PC-3 (cell line): ENCODE measurements at regions not wholly inside any gene's neighbourhood (a gene's known extent, or its start where the extent isn't known, plus 50 kb on each side); places are given as distances from the start of the nearest gene placed in this dataset.
A peak's percentile ranks its signal among the peaks of the same experiment; 100 is the strongest.

Source experiments
- ATAC-seq: fragments of 200-7000 bp; cut with Tn5 transposase; 2 replicates; pipeline ENCODE4 v1.9.1; 2020; ENCODE audit warnings: mild to moderate bottlenecking, moderate library complexity
- BruUV-seq: library from RNA; stranded (reverse); fragments of 400-500 nt; replicated peaks from 2 replicates; lab custom pipeline; 2021; lab: Mats Ljungman, UMichigan
- CTCF ChIA-PET: fragments of 300-600 bp; sonication (Branson Sonifier 250); formaldehyde crosslinking; loops from one replicate; lab custom pipeline; 2022; ENCODE audit warnings: antibody characterized with exemption; lab: Charles Lee
- POLR2A ChIA-PET: fragments of 300-600 bp; sonication (Branson Sonifier 250); formaldehyde crosslinking; loops from one replicate; lab custom pipeline; 2022; ENCODE audit warnings: antibody characterized with exemption; ENCODE audit not compliant: unreplicated experiment; lab: Charles Lee
- DNase-seq: peaks from one replicate; pipeline ENCODE4 v3.0.0-alpha.2; 2015
- H2AFZ ChIP-seq: fragments of 300-600 bp; sonication (generic); 2 replicates; pipeline ENCODE4 v1.6.0; 2016; ENCODE audit warnings: antibody characterized with exemption, low read length
- H3F3A ChIP-seq: fragments of 300-600 bp; sonication (generic); one replicate; pipeline ENCODE4 v1.6.0; 2017; ENCODE audit warnings: antibody characterized with exemption, low read length, control low read depth, mild to moderate bottlenecking; ENCODE audit not compliant: unreplicated experiment
- H3K27ac ChIP-seq: fragments of 300-600 bp; sonication (generic); 2 replicates; pipeline ENCODE4 v1.5.1; 2016; ENCODE audit warnings: mild to moderate bottlenecking, low read length
- H3K27me3 ChIP-seq: fragments of 300-600 bp; sonication (generic); 2 replicates; pipeline ENCODE4 v1.6.1; 2016; ENCODE audit warnings: low read length, mixed read lengths
- H3K36me3 ChIP-seq: fragments of 300-600 bp; sonication (generic); 2 replicates; pipeline ENCODE4 v1.6.1; 2016; ENCODE audit warnings: low read depth, mixed run types, low read length, mixed read lengths
- H3K4me1 ChIP-seq: fragments of 300-600 bp; sonication (generic); 2 replicates; pipeline ENCODE4 v1.5.1; 2016; ENCODE audit warnings: low read length; ENCODE audit not compliant: insufficient read depth
- H3K4me2 ChIP-seq: fragments of 300-600 bp; sonication (generic); 2 replicates; pipeline ENCODE4 v1.6.0; 2016; ENCODE audit warnings: low read length
- H3K4me3 ChIP-seq: fragments of 300-600 bp; sonication (generic); 2 replicates; pipeline ENCODE4 v1.5.1; 2016; ENCODE audit warnings: mild to moderate bottlenecking, low read length, mixed read lengths
- H3K79me2 ChIP-seq: fragments of 300-600 bp; sonication (generic); 2 replicates; pipeline ENCODE4 v1.6.1; 2017; ENCODE audit warnings: low read length, mixed read lengths
- H3K9ac ChIP-seq: fragments of 300-600 bp; sonication (generic); 2 replicates; pipeline ENCODE4 v1.6.0; 2016; ENCODE audit warnings: mild to moderate bottlenecking, low read length
- H3K9me2 ChIP-seq: fragments of 300-600 bp; sonication (generic); replicated peaks from 2 replicates; pipeline ENCODE4 v1.6.1; 2016; ENCODE audit warnings: mixed run types, low read length, mixed read lengths
- H3K9me3 ChIP-seq: fragments of 300-600 bp; sonication (generic); 2 replicates; pipeline ENCODE4 v1.6.1; 2016; ENCODE audit warnings: low read length, mixed read lengths
- H4K20me1 ChIP-seq: fragments of 300-600 bp; sonication (generic); 2 replicates; pipeline ENCODE4 v1.6.1; 2016; ENCODE audit warnings: low read length, mixed read lengths
- EZH2 ChIP-seq: fragments of 300-600 bp; sonication (generic); IDR thresholded peaks from one replicate; pipeline ENCODE4 v1.6.1; 2017; ENCODE audit warnings: antibody characterized with exemption, mild to moderate bottlenecking, low read length; ENCODE audit not compliant: unreplicated experiment
- EZH2phosphoT487 ChIP-seq: fragments of 300-600 bp; sonication (generic); IDR thresholded peaks from 2 replicates; pipeline ENCODE4 v1.6.1; 2018; ENCODE audit warnings: mild to moderate bottlenecking, antibody characterized with exemption, low read length, borderline replicate concordance
- intact Hi-C: fragments of 100-400 bp; cut with micrococcal nuclease; formaldehyde crosslinking; loops from 2 replicates; pipeline ENCODE4 v1.9.0; 2023
- TF ChIP-seq, protein P1 (sequence below): fragments of 300-600 bp; sonication (generic); conservative IDR thresholded peaks from 2 replicates; pipeline ENCODE4 v1.5.1; 2017; ENCODE audit warnings: antibody characterized with exemption, low read depth, mild to moderate bottlenecking, low read length

DNA sequence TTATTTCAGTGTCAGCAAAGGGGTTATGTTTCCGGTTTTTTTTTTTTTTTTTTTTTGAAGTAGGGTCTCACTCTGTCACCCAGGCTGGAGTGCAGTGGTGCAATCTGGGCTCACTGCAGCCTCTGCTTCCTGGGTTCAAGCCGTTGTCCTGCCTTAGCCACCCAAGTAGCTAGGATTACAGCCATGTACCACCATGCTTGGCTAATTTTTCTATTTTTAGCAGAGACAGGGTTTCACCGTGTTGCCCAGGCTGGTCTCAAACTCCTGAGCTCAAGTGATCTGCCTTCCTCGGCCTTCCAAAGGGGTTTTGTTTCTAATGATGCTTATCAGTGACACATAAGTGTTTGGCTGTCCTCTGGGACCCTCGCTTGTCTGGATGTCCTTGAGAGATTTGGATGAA lies 235.7 kb upstream of the C2CD4B start:
- no peak for ATAC-seq
- intact Hi-C loops, result no loop called here
- H4K20me1 ChIP-seq, result no peaks in the 10 kb centered on the region
- peaks cover 7% of the 10 kb centered on the region for H3K4me1 ChIP-seq
- H3K79me2 ChIP-seq, result no peaks in the 10 kb centered on the region
- H3K27me3 ChIP-seq, result no peaks in the 10 kb centered on the region
- no peaks in the 10 kb centered on the region for H3K9me3 ChIP-seq
- no peak for TF ChIP-seq EZH2phosphoT487
- TF ChIP-seq, protein P1, sequence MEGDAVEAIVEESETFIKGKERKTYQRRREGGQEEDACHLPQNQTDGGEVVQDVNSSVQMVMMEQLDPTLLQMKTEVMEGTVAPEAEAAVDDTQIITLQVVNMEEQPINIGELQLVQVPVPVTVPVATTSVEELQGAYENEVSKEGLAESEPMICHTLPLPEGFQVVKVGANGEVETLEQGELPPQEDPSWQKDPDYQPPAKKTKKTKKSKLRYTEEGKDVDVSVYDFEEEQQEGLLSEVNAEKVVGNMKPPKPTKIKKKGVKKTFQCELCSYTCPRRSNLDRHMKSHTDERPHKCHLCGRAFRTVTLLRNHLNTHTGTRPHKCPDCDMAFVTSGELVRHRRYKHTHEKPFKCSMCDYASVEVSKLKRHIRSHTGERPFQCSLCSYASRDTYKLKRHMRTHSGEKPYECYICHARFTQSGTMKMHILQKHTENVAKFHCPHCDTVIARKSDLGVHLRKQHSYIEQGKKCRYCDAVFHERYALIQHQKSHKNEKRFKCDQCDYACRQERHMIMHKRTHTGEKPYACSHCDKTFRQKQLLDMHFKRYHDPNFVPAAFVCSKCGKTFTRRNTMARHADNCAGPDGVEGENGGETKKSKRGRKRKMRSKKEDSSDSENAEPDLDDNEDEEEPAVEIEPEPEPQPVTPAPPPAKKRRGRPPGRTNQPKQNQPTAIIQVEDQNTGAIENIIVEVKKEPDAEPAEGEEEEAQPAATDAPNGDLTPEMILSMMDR, result no peak
- TF ChIP-seq EZH2, result no peak
- no peak overlapping the region for H3K4me3 ChIP-seq
- H3K36me3 ChIP-seq, result no peaks in the 10 kb centered on the region
- H2AFZ ChIP-seq, result no peak overlapping the region
- no peak overlapping the region for H3K27ac ChIP-seq
- no peaks in the 10 kb centered on the region for H3F3A ChIP-seq
- no peaks in the 10 kb centered on the region for H3K9me2 ChIP-seq
- BruUV-seq, result no TSS peak
- POLR2A ChIA-PET, result no interaction called here
- no peak for DNase-seq
- H3K4me2 ChIP-seq, result no peak overlapping the region
- CTCF ChIA-PET, result no interaction called here
- H3K9ac ChIP-seq, result no peak overlapping the region

DNA sequence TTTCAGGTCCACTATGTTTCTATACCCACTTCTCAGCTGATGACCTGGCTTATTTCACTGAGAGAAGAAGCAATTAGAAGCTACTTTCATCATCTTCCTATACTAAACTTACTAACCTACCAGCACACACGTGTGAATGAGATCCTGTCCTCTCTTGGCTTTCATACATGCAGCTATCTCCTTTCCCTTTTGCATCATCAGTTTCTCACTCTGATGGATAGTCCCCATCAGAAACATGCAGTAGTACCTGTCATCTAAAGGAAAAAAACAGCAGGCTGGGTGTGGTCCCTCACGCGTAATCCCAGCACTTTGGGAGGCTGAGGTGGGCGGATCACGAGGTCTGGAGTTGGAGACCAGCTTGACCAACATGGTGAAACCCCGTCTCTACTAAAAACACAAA lies 237.6 kb upstream of the C2CD4B start:
- Histone ChIP-seq H2AFZ (no peak overlapping the region), H3K4me1 (peaks cover 17% of the 10 kb centered on the region), H3K27ac (no peak overlapping the region), H3K27me3 (no peaks in the 10 kb centered on the region), H3F3A (no peaks in the 10 kb centered on the region), H4K20me1 (no peaks in the 10 kb centered on the region), H3K79me2 (no peaks in the 10 kb centered on the region), H3K36me3 (no peaks in the 10 kb centered on the region), H3K9ac (no peak overlapping the region), H3K4me3 (no peak overlapping the region), H3K9me3 (no peaks in the 10 kb centered on the region), H3K9me2 (no peaks in the 10 kb centered on the region), H3K4me2 (no peak overlapping the region)
- ATAC-seq, result no peak
- TF ChIP-seq EZH2phosphoT487 (no peak), EZH2 (no peak)
- TF ChIP-seq, protein P1, result no peak
- no peak for DNase-seq
- CTCF ChIA-PET, result no interaction called here
- no TSS peak for BruUV-seq
- intact Hi-C loops, result no loop called here
- POLR2A ChIA-PET, result no interaction called here

DNA sequence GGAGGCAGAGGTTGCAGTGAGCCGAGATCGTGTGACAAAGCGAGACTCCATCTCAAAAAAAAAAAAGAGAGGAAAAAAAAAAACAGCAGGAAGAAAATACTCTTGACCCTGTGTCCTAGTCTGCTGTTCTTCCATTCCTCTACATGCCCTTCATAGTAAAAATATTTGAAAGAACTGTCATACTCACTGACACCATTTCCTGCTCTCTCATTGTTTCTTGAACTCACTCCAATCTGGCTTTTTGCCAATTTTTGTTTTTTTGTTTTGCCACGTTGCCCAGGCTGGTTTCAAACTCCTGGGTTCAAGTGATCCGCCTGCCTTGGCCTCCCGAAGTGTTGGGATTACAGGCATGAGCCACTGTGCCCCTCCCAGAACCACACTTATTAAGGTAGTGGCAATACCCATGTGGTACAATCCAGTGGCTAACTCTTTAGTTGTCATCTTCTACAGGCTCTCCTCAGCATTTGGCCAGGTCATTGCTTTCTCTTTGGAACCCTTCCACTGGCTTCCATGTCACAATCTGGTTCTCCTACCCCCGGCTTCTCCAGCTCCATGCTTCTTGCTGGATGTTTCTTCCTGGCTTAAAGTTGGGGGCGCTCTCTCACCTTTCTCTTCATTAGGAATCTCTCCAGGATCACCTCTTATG lies 238.2 kb upstream of the C2CD4B start:
- ATAC-seq, result peak; percentile 35; the same call in 1 of the 2 replicates
- H3K4me2 ChIP-seq, result no peak overlapping the region
- no peak overlapping the region for H2AFZ ChIP-seq
- peaks cover 17% of the 10 kb centered on the region for H3K4me1 ChIP-seq
- TF ChIP-seq EZH2phosphoT487, result no peak
- TF ChIP-seq, protein P1, result no peak
- TF ChIP-seq EZH2, result no peak
- H4K20me1 ChIP-seq, result no peaks in the 10 kb centered on the region
- no peaks in the 10 kb centered on the region for H3K9me2 ChIP-seq
- H3K9ac ChIP-seq, result no peak overlapping the region
- H3K79me2 ChIP-seq, result no peaks in the 10 kb centered on the region
- H3K4me3 ChIP-seq, result no peak overlapping the region
- DNase-seq, result peak; percentile 55
- no peaks in the 10 kb centered on the region for H3F3A ChIP-seq
- no TSS peak for BruUV-seq
- no peaks in the 10 kb centered on the region for H3K9me3 ChIP-seq
- intact Hi-C loops, result no loop called here
- ChIA-PET CTCF (interaction anchor here (0.6 kb wide), 1 partner anchor 337 kb away, joined by 3 read pairs; no protein-coding TSS in a partner anchor), POLR2A (no interaction called here)
- H3K27me3 ChIP-seq, result no peaks in the 10 kb centered on the region
- no peaks in the 10 kb centered on the region for H3K36me3 ChIP-seq
- H3K27ac ChIP-seq, result no peak overlapping the region
